ENCODE measurements at regions not wholly inside any gene's neighbourhood (a gene's known extent, or its start where the extent isn't known, plus 50 kb on each side); places are given as distances from the start of the nearest gene placed in this dataset.

- DNase-seq (ENCODE audit: low spot score), result no peak
These were observed 343.3 kb upstream of the AKR1E2 start for GRCh38 chr10:4482659-4483058.

DNA sequence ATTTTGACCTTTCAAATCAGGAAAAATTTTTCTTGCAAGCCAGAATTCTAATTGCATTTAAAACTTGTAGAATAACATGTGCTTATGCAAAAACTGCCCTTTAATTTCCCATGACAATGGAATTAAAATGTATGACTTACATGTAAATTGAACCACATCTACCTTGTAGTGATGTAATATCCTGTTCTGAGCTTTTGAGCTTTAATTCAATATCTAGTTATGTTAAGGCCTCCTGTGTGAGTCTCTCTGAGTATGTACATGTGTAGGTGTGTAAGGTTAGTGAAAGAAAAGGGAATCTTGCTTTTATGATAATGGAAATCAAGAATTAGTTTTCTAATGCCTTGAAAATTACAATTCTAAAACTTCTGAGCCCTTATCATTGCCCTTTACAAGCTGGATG, 344.8 kb upstream of the AKR1E2 start:
- DNase-seq (ENCODE audit: low spot score), result no peak

- DNase-seq (ENCODE audit: low spot score), result no peak
These were observed 346.7 kb upstream of the AKR1E2 start for GRCh38 chr10:4479342-4479741.

DNA sequence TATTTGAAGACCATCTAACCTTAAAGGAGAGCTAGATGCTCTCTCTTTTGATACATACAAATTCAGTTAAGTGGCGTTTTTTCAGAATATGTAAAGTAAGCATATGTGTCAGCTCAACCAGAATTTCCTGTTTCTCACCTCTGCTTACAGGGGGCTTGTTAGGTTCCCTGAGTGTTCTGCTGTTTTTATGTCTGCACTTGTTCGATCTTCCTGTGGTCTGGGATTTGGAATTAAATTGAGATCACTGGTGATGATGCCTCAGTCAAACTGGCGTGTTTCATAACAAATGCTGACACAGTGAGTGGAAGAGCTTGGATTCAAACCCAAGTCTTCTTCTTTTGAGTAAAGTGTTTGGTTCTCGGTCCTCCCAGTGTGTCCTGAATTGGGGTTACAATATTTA, 348.3 kb upstream of the AKR1E2 start:
- no peak for DNase-seq (ENCODE audit: low spot score)

DNA sequence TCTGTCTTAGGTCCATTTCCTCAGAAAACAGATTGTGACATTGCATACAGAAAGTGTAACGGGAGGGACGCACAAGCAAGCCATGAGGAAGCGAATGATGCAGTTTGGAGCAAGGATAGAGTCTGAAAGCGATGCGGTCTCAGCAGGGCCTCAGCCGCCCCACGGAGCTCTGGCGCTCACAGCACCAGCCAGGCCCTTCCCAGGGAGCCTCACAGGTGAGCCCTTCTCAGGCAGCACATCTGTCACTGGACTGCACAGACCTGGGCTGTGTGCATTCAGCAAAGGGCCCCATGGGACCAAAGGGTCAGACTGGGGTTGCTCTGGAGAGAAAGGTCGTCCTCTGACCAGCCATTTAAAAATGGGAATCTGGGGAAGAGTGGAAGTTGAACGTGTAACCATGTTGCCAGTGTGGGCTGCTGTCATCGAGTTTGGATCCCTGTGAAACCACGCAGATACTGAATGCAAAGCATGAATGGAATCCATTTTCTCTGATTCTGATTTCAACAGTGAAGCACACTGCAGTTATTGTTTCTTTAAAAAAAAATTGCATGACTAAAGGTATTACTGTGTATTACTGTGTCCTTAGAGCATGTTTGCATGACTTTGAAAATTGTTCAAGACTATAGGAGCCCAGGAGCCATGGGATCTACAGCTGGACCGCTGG, 350.0 kb upstream of the AKR1E2 start:
- DNase-seq (ENCODE audit: low spot score), result no peak

DNA sequence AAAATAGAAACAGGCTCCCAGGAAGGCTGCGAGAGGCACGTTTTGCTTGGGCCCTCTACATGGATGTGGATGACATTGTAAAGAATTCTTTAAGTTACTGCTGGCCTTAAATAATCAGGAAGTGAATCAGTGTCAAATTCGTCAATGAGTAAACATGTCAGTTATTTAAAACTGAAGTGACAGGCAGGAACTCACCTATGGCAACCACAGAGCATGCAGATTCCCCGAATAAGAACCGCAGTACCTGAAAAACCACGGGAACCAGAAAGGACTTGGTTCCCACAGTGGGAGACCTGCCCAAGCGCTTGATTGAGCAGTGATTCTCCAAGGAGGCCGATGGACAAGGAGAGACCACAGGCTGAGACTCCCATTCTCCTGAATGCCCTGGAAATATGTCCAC, 351.2 kb upstream of the AKR1E2 start:
- DNase-seq (ENCODE audit: low spot score), result no peak

DNA sequence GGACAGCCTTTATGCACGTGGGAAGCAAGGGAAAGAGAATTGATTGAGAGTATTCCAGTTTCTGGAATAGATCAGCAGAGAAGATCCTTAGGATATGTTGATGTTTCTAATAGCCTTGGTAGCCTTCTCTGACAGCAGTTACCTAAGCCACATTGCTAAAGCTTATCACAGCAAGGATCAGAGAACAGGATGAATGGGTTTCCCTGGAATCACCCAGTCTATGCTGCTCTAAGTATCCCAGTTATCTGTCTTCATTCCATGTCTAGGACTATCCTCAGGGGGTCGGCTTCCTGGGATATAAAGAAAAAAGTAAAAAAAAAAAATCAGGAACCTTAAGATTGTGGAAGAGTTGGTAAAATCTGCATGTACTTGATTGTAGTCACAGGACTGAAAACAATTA, 352.0 kb upstream of the AKR1E2 start:
- DNase-seq (ENCODE audit: low spot score), result no peak

DNA sequence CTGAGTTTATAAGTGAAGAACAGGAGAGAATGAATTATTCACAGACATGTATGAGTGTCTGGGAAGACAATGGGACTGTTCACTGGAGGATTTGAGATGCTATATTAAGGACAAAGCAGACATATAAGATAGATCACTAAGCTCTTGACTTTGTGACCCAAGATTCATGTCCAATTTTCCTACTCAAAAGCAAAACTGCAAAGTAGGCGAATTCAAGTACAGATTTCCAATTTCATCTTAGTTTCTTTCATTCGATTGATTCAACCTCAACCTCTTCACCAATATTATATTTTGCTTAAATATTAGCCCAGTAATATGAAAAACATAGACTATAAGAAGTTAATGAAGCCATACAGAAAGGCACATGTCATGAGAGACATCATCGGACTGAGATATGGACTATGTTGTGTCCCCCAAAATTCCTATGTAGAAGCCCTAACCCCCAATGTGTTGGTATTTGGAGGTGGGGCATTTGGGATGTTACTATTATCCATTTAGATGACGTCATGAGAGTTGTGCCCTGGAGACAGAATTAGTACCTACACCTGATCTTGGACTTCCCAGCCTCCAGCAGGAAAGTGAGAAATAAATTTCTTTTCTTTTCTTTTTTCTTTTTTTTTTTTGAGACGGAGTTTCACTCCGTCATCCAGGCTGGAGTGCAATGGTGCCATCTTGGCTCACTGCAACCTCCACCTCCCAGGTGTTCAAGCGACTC, 353.7 kb upstream of the AKR1E2 start:
- DNase-seq (ENCODE audit: low spot score), result no peak

DNA sequence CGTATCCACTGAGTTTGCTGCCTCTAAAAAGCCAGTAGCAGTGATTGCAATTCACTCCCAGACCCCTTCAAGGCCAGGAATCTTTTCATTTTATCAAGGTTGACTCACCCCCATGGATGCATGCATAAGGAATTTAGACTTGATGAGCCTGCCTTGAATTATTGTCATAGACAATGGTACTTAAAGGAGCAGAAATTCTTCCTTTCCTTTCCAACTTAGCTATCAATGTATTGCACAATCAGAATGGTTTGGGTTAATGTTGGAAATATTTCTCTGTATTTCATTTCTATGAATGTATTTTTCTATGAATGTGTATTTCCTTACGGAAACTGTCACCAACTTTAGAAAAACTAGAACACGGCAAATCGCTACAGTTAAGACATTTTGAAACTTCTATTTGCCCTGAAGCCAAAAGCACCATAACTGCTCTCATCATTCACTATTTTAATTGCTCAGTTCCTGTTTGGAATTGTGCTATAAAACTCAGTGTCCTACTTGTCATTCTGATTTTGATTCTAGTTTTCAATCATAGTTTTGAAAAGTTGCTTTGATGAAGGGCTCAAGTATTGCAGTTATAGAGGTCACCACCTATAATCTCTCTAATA, 355.7 kb upstream of the AKR1E2 start:
- peak; percentile 9 for DNase-seq (ENCODE audit: low spot score)

GRCh38 chr10:4467481-4467880, 358.5 kb upstream of the AKR1E2 start:
- no peak for DNase-seq (ENCODE audit: low spot score)

- no peak for DNase-seq (ENCODE audit: low spot score)
These were observed 365.7 kb upstream of the AKR1E2 start for GRCh38 chr10:4460267-4460666.

- DNase-seq (ENCODE audit: low spot score), result peak; percentile 38
These were observed 366.5 kb upstream of the AKR1E2 start for GRCh38 chr10:4459531-4459930.

- DNase-seq (ENCODE audit: low spot score), result no peak
These were observed 368.4 kb upstream of the AKR1E2 start for GRCh38 chr10:4457597-4457996.

DNA sequence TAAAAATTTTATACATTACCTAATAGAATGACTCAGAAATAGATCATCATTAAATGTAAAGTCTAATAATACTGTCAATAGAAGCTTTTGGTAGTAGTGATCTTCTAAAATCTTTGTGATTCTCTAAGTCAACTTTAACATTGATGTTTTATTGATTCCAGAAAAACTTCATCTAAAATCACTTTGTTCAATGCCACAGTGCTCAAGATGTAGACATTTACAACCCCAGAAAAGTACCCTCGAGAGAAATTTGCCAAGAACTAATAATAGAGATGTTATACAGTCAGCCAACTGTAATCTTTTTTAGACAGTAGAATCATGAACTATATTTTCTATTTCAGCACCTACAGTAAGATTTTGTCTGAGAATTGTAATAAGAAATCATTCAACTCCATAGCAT, 369.2 kb upstream of the AKR1E2 start:
- no peak for DNase-seq (ENCODE audit: low spot score)

GRCh38 chr10:4456279-4456678, 369.7 kb upstream of the AKR1E2 start:
- no peak for DNase-seq (ENCODE audit: low spot score)

- DNase-seq (ENCODE audit: low spot score), result no peak
These were observed 372.1 kb upstream of the AKR1E2 start for GRCh38 chr10:4453950-4454349.

- DNase-seq (ENCODE audit: low spot score), result no peak
These were observed 372.7 kb upstream of the AKR1E2 start for GRCh38 chr10:4453276-4453675.

GRCh38 chr10:4450981-4451908, 374.8 kb upstream of the AKR1E2 start:
- peak; percentile 13 for DNase-seq (ENCODE audit: low spot score)

DNA sequence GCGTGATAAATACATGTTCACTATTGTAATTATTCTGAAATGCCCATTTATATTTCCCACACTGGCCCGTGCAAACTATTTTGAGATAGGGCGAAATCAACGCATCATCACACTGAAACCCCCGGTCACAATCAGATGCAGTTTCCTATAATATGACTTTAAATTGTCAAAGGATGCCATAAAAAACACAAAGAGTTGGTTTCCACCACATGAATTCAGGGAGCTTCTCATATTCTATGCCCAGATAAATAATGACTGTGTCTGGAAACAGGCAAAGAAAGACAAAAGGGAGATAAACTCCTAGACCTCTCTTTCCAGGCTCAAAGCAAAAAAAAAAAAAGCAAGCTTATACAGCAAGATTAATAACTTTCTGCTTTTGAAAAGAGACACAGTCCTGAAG, 375.8 kb upstream of the AKR1E2 start:
- no peak for DNase-seq (ENCODE audit: low spot score)

GRCh38 chr10:4448030-4448429, 378.0 kb upstream of the AKR1E2 start:
- no peak for DNase-seq (ENCODE audit: low spot score)

DNA sequence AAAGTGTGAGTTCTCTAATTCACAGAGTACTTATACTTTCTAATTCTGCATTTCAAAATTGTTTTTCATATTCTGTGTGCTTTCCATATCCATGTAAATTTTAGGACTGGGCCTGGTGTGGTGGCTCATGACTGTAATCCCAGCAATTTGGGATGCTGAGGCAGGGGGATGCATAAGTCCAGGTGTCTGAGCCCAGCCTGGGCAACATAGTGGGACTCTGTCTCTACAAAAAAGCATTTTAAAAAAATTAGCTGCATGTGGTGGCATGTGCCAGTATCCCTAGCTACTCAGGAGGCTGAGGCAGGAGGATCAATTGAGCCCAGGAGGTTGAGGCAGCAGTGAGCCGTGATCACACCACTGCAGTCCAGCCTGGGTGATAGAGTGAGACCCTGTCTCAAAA, 382.6 kb upstream of the AKR1E2 start:
- no peak for DNase-seq (ENCODE audit: low spot score)

GRCh38 chr10:4442296-4442695, 383.7 kb upstream of the AKR1E2 start:
- DNase-seq (ENCODE audit: low spot score), result no peak

DNA sequence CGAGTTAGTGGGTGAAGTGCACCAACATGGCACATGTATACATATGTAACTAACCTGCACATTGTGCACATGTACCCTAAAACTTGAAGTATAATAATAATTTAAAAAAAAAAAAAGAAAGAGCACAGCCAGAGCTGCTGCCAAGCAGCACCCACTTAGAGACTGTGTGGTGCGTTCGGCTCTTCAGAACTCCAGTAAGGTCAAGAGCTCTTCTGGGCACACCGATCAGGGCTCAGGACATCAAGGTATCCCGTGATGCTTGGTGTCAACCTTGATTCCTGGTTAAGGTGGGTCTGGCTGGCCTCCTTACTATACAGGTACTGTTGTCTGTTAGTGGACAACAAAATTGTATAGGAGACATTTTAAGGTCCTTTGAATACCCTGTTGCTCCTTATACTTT, 385.7 kb upstream of the AKR1E2 start:
- DNase-seq (ENCODE audit: low spot score), result no peak

Measured in RKO (cell line).